Caco-2 (cell line): ENCODE measurements at regions not wholly inside any gene's neighbourhood (a gene's known extent, or its start where the extent isn't known, plus 50 kb on each side); places are given as distances from the start of the nearest gene placed in this dataset.

Experiments
- BruUV-seq: library from RNA; stranded (reverse); fragments of 400-500 nt; replicated peaks from 2 replicates; lab custom pipeline; 2021; lab: Mats Ljungman, UMichigan
- CTCF ChIA-PET: fragments of 300-600 bp; sonication (Branson Sonifier 250); formaldehyde crosslinking; loops from one replicate; lab custom pipeline; 2022; ENCODE audit warnings: antibody characterized with exemption; lab: Charles Lee
- POLR2A ChIA-PET: fragments of 300-600 bp; sonication (Branson Sonifier 250); formaldehyde crosslinking; loops from one replicate; lab custom pipeline; 2022; ENCODE audit warnings: antibody characterized with exemption; lab: Charles Lee
- DNase-seq, 2 experiments: peaks; one replicate each; pipeline versions ENCODE4 v3.0.0 to v3.0.0-alpha.2; 2020 to 2022
- H3K27me3 ChIP-seq: replicated peaks from 2 replicates; pipeline ENCODE4 v1.6.0; 2011; ENCODE audit warnings: low read length; ENCODE audit not compliant: control insufficient read depth, insufficient read depth
- H3K36me3 ChIP-seq: 2 replicates; pipeline ENCODE4 v1.5.1; 2011; ENCODE audit warnings: low read length; ENCODE audit not compliant: control insufficient read depth, insufficient read depth
- H3K4me1 ChIP-seq: fragments of 250-450 bp; sonication (Bioruptor Pico); 2 replicates; pipeline ENCODE4 v1.5.1; 2020; ENCODE audit warnings: mild to moderate bottlenecking
- H3K4me3 ChIP-seq: 2 replicates; pipeline ENCODE4 v1.5.1; 2011; ENCODE audit warnings: low read depth, mild to moderate bottlenecking, control low read depth, low read length
- H3K9me3 ChIP-seq: fragments of 250-450 bp; sonication (Bioruptor Pico); 2 replicates; pipeline ENCODE4 v1.5.1; 2020; ENCODE audit warnings: mild to moderate bottlenecking, moderate library complexity
- H3K27ac Mint-ChIP-seq: one replicate; pipeline ENCODE4 v1.8.0; 2022; ENCODE audit warnings: mixed read lengths; ENCODE audit not compliant: unreplicated experiment
- H3K27me3 Mint-ChIP-seq: one replicate; pipeline ENCODE4 v1.8.0; 2022; ENCODE audit warnings: mixed read lengths; ENCODE audit not compliant: insufficient read depth, unreplicated experiment
- H3K36me3 Mint-ChIP-seq: one replicate; pipeline ENCODE4 v1.8.0; 2022; ENCODE audit warnings: mild to moderate bottlenecking, mixed read lengths; ENCODE audit not compliant: insufficient read depth, unreplicated experiment
- H3K4me1 Mint-ChIP-seq: one replicate; pipeline ENCODE4 v1.8.0; 2022; ENCODE audit warnings: low read depth, mixed read lengths; ENCODE audit not compliant: unreplicated experiment
- H3K4me3 Mint-ChIP-seq: one replicate; pipeline ENCODE4 v1.8.0; 2022; ENCODE audit warnings: mild to moderate bottlenecking, moderate library complexity, mixed read lengths; ENCODE audit not compliant: unreplicated experiment
- H3K9me3 Mint-ChIP-seq: one replicate; pipeline ENCODE4 v1.8.0; 2022; ENCODE audit warnings: mixed read lengths; ENCODE audit not compliant: unreplicated experiment
- CTCF ChIP-seq, 2 experiments: fragments of 200-600 bp in 1 of 2; IDR thresholded peaks; 1 replicate in 1 of 2; 2 replicates in 1 of 2; pipeline versions ENCODE4 v1.5.1 to v1.8.0; 2011 to 2022; ENCODE audit warnings: antibody characterized with exemption in 1 of 2, control low read depth in 1 of 2, inconsistent platforms in 1 of 2, low read depth in 1 of 2, low read length in 1 of 2, mild to moderate bottlenecking in 1 of 2, moderate library complexity in 1 of 2; ENCODE audit not compliant: insufficient read depth in 1 of 2, severe bottlenecking in 1 of 2, unreplicated experiment in 1 of 2
- intact Hi-C: fragments of 100-400 bp; cut with micrococcal nuclease; formaldehyde crosslinking; loops from one replicate; pipeline ENCODE4 v1.10.0; 2022; ENCODE audit not compliant: unreplicated experiment

- no peaks in the 10 kb centered on the region for H3K36me3 Mint-ChIP-seq
- no peak overlapping the region for H3K4me3 ChIP-seq
- peaks cover 21% of the 10 kb centered on the region for H3K9me3 Mint-ChIP-seq
- ChIA-PET POLR2A (no interaction called here), CTCF (no interaction called here)
- intact Hi-C loops, result no loop called here
- no peak for TF ChIP-seq CTCF (IDR thresholded peaks at IDR 0.05; ENCODE audit: insufficient read depth in 1 of 2, low read depth in 1 of 2, low read length in 1 of 2, severe bottlenecking in 1 of 2, unreplicated experiment in 1 of 2)
- no peak overlapping the region for H3K4me3 Mint-ChIP-seq
- H3K27me3 Mint-ChIP-seq, result peaks cover 3% of the 10 kb centered on the region
- H3K9me3 ChIP-seq, result no peaks in the 10 kb centered on the region
- no TSS peak for BruUV-seq
- H3K36me3 ChIP-seq, result no peaks in the 10 kb centered on the region
- no peak for DNase-seq
- H3K27ac Mint-ChIP-seq, result no peak overlapping the region
- H3K4me1 Mint-ChIP-seq, result no peaks in the 10 kb centered on the region
- H3K4me1 ChIP-seq, result no peaks in the 10 kb centered on the region
- H3K27me3 ChIP-seq, result no peaks in the 10 kb centered on the region
These were observed 862.3 kb downstream of the TYW1 start for GRCh38 chr7:67858931-67859330.

GRCh38 chr7:67863911-67864310 lies 867.3 kb downstream of the TYW1 start:
- H3K27ac Mint-ChIP-seq, result no peak overlapping the region
- Histone ChIP-seq H3K4me1 (no peaks in the 10 kb centered on the region), H3K36me3 (no peaks in the 10 kb centered on the region), H3K27me3 (no peaks in the 10 kb centered on the region), H3K4me3 (no peak overlapping the region), H3K9me3 (no peaks in the 10 kb centered on the region)
- TF ChIP-seq CTCF (IDR thresholded peaks at IDR 0.05; ENCODE audit: insufficient read depth in 1 of 2, low read depth in 1 of 2, low read length in 1 of 2, severe bottlenecking in 1 of 2, unreplicated experiment in 1 of 2), result no peak
- H3K27me3 Mint-ChIP-seq, result no peaks in the 10 kb centered on the region
- H3K4me3 Mint-ChIP-seq, result no peak overlapping the region
- BruUV-seq, result no TSS peak
- POLR2A ChIA-PET, result no interaction called here
- CTCF ChIA-PET, result no interaction called here
- H3K4me1 Mint-ChIP-seq, result no peaks in the 10 kb centered on the region
- H3K36me3 Mint-ChIP-seq, result no peaks in the 10 kb centered on the region
- intact Hi-C loops, result no loop called here
- peaks cover 21% of the 10 kb centered on the region for H3K9me3 Mint-ChIP-seq
- no peak for DNase-seq

GRCh38 chr7:67866054-67866453 lies 869.4 kb downstream of the TYW1 start:
- no peak for TF ChIP-seq CTCF (IDR thresholded peaks at IDR 0.05; ENCODE audit: insufficient read depth in 1 of 2, low read depth in 1 of 2, low read length in 1 of 2, severe bottlenecking in 1 of 2, unreplicated experiment in 1 of 2)
- BruUV-seq, result no TSS peak
- Histone ChIP-seq H3K36me3 (no peaks in the 10 kb centered on the region), H3K27me3 (no peaks in the 10 kb centered on the region), H3K4me3 (no peak overlapping the region), H3K4me1 (no peaks in the 10 kb centered on the region), H3K9me3 (no peaks in the 10 kb centered on the region)
- intact Hi-C loops, result no loop called here
- no peaks in the 10 kb centered on the region for H3K27me3 Mint-ChIP-seq
- ChIA-PET POLR2A (no interaction called here), CTCF (no interaction called here)
- H3K9me3 Mint-ChIP-seq, result peaks cover 28% of the 10 kb centered on the region
- H3K4me1 Mint-ChIP-seq, result no peaks in the 10 kb centered on the region
- no peak overlapping the region for H3K4me3 Mint-ChIP-seq
- DNase-seq, result no peak
- H3K27ac Mint-ChIP-seq, result no peak overlapping the region
- no peaks in the 10 kb centered on the region for H3K36me3 Mint-ChIP-seq
